Putamen (tissue), 1 donor: ENCODE measurements at regions not wholly inside any gene's neighbourhood (a gene's known extent, or its start where the extent isn't known, plus 50 kb on each side); places are given as distances from the start of the nearest gene placed in this dataset.
"Not testable (repeated sequence)": the region's sequence is repeated elsewhere in the genome, so short reads cannot be mapped to it uniquely, and the experiment has no call there.

ENCODE experiments used
- DNase-seq: peaks from one replicate; pipeline ENCODE4 v3.0.0-alpha.2; 2016; ENCODE audit warnings: low spot score

DNA sequence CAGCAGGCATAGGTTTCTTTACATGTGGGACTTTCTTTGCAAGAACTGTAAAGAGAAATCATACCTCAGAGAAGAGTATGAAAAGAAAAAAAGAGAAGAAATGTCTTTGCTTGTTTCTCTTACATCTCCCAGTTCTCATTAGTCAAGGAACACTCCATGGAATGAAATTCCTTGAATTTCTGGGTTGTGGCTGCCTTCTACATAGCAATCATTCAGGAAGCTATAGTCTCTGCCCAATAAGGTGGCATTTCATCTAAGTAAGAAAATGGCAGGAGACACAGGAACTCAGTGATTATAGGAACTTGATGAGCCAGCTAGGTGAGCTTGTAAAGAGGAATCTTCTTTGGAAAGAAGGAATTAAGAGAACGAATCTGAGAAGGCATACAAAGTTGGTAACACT lies 197.0 kb upstream of the FKBP1C start:
- no peak for DNase-seq

DNA sequence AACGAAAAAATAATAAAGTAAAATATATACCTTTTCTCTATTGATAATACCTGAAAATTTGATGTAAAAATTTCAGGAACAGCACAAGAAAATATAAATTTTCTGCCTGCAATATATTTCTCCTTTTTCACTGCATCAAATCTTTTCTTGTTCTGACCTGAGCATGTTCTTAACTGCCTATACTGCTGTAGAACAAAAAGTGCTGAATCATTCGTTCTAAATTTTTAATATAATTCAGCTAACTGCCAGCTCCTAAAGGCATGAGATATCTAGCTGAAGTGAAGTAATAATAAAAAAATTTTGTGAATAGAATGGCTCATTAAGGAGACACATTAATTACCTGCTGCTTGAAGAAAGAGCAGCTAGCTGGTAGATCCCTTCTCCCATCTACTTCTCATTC lies 188.6 kb upstream of the FKBP1C start:
- DNase-seq = no peak

DNA sequence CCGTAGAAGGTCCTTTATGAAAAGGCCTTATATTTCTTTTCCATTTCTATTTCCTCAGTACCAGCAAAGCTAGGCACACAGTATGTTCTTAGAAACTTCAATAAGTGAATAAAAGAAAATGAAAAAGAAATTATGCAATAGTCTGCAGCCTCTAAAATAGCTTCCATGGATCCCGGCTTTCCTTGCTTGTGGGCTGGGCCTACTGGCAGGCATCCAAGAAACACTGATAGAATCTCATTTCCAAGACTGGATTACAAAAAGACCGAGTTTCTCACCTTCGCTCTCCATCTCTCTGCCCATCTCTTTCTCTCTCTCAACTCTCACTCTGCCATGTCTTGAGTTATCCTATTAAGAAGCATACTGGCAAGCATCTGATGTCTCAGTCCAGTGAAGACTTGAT lies 187.5 kb upstream of the FKBP1C start:
- peak; percentile 3 for DNase-seq

DNA sequence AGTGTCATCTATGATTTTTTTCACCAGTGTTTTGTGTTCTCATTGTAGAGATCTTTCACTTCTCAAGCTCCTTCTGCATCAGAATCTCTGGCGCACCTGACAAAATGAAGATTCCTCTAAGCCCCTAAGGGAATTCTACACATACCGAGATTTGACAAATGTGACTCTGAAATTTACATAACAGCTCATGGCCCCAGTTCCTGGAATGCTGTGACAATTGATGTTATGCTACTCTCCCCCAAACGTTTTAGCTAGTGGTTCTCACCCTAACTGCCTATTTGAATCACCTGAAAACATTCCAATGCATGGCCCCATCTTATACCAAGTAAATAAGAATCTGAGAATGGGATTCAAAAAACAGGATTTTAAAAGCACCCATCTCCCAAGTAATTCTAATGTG lies 162.1 kb upstream of the FKBP1C start:
- DNase-seq = no peak

DNA sequence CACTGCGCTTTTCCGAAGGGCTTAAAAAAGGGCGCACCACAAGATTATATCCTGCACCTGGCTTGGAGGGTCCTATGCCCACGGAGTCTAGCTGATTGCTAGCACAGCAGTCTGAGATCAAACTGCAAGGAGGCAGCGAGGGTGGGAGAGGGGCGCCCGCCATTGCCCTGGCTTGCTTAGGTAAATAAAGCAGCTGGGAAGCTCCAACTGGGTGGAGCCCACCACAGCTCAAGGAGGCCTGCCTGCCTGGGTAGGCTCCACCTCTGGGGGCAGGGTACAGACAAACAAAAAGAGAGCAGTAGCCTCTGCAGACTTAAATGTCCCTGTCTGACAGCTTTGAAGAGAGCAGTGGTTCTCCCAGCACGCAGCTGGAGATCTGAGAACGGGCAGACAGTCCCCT lies 158.1 kb upstream of the FKBP1C start:
- not testable (repeated sequence) for DNase-seq

DNA sequence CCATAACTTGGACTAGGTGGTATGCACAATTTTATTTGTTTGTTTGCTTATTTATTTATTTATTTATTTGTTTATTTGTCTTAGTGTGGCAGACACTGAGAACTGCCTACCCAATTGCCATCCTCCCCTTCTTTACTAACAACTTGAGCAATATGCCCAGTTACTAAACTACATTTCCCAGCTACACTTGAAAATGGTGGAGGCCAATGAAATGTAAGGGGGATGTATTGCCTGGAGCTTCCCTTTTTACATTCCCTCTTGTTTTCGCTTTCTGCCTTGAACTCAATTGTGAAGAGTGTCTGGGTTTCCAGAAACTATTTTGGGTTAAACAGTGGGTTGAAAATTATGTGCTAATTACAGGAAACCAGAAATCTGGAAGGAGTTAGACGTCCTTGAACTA lies 152.7 kb upstream of the FKBP1C start:
- DNase-seq = peak; percentile 1

DNA sequence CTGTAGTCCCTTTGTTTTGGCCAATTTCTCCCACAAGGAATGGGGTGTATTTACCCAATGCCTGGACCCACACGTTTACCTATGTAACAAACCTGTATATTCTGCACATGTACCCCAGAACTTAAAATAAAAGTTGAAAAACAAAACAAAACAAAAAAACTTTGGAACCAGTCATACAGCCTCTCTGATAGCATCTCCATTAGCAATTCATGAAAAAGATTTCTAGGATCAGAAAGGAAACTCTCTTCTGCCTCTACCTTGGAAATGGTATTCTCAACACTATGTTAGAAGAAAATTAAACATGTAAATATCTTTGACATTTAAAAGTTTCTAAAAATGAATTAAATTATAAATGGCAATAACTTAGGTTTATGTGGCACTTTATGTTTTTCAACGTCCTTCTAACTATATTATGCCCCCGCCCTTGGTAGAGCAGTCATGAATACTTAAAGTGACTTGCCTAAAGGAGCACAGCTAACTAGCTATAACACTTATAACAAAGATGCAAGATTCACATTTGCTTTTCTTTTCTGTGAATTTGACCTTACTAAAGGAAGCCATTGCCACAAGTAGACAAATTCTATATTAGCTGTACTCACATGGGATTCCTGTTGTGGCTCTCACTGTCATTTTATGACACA lies 147.5 kb upstream of the FKBP1C start:
- DNase-seq = no peak

DNA sequence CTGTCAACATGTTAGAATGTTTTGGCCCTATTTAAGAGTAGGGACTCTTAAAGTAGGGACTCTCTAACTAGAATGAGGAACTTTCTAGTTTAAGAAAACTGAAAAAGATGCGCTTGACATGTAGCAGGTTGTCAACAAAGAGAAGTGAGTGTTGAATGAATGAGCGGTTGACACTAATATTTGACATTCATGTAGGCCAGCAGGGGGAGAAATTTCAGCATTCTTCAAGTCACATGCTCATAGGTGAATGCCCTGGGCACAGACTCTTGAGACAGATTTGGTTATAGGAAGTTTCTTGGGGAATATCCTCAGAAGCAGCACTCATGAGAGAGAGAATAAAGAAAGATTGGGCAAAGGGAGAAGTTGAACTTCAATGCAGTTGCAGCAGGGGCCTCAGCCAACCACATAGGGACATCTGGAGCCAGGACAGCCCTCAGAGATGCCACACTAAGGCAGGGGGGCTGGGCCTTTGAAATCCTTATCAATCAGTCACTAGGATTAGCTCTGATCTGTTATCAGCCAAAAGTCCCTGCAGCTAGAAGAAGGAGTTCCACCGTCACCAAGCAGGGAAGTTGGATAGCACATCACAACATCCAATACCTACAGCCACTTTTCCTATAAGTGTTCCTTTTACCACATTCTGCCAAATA lies 145.1 kb upstream of the FKBP1C start:
- no peak for DNase-seq

DNA sequence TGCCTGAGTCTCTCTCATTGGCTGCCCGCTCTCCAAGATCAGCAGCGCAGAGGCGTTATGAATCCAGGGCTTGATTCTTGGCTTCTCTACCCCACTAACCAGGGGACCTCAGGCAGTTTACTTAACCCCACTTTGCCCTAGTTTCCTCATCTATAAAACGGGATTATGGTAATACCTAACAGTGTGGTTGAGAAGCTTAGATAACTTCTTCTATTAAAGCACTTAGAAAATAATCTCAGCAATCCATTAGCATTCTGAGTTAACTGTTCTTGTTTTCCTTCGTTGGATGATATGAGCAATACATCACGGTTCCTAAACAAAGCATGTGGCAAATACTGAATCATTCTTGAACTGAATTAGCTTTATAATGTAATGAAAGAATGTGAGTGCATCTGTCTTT lies 116.3 kb upstream of the FKBP1C start:
- DNase-seq = no peak

DNA sequence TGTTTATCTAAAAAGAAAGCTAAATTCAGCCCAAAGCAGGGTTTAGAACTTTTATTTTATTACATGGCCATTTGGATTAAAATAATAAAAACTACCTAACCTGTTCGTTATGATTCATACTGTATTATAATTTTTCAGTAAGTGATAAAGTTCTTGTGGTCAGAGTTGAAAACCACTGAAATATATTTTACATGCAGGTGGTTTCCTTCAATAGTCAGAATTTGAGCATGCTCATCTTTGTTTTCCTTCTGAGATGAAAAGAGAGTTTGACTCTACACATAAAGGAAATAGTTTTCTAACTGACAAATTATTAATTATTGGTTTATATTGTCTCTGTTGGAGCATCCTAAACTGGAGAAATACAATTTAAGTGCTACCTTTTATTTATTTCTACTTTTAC lies 114.0 kb upstream of the FKBP1C start:
- DNase-seq = no peak

DNA sequence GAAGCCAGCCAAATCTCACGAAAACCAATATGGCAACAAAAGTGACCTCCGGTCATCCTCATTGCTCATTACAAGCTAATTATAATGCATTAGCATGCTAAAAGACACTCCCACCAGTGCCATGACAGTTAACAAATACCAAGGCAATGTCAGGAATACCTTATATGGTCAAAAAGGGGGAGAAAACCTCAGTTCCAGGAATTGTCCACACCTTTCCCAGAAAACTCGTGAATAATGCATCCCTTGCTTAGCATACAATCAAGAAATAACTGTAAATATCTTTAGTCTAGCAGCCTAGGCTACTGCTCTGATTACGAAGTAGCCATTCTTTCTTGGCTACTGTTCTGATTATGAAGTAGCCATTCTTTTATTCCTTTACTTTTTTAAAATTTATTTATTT lies 112.5 kb upstream of the FKBP1C start:
- no peak for DNase-seq

DNA sequence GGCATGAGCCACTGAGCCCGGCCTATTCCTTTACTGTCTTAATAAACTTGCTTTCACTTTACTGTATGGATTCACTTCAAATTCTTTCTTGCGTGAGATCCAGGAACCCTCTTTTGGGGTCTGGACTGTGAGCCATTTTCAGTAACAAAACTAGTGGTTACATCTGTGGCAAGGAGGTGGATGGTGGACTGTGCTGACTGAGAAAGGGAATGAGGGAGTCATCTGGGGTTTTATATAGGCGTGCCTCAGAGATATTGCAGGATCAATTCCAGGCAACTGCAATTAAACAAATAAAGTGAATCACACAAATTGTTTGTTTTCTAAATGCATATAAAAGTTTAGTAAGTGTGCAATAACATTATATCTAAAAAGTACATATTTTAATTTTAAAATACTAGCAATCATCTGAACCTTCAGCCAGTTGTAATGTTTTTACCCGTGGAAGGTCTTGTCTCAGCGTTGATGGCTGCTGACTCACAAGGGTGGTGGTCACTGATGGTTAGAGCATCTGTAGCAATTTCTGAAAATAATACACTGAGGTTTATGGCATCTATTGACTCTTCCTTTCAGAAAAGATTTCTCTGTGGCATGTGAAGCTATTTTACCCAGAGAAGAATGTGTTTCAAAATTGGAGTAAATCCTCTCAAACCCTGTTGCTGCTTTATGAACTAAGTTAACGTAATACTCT lies 111.4 kb upstream of the FKBP1C start:
- DNase-seq = no peak

DNA sequence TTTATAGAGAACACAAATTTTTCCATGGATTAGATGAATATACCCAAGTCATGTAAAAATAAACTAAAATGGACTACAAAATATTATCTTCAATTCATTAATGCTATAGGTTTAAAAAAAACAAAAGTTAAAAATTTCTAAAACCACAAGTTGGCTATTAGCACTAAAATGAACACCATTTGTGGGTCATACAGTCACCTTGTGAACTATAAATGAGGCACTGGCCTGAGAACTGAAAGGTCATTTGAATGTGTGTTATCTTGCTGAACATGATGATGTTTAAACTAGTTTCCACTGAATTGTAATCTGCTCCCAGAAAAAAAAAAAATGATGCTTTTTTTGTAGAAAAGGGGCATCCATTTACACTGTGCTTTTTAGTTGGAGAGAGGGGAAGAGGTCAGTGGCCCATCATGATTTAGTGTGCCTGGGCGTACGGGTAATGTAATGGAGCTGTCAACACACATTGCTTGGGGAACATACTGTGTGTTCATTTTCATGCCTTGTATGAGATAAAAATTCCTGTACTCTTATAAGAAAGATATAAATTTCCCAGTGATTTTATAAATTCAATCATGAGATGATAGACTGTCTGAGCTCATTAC lies 96.6 kb upstream of the FKBP1C start:
- no peak for DNase-seq

DNA sequence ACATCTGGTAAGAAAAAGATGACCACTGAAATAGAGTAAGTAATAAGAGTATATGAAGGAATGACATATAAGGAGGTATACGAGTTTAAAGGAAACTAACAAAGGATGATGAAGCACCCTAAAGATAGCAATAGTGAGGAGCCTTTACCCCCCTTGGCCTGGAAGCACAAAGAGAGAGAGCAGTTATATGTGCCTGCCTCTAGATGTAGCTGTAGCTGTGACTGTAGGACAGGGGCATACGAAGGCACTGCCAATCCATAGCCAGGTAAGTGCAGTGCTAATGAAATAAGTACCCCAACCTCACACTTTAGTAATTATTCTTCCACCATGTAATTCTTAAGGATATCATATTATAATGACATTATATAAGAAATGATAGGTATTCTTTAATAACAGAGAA lies 90.1 kb upstream of the FKBP1C start:
- no peak for DNase-seq

DNA sequence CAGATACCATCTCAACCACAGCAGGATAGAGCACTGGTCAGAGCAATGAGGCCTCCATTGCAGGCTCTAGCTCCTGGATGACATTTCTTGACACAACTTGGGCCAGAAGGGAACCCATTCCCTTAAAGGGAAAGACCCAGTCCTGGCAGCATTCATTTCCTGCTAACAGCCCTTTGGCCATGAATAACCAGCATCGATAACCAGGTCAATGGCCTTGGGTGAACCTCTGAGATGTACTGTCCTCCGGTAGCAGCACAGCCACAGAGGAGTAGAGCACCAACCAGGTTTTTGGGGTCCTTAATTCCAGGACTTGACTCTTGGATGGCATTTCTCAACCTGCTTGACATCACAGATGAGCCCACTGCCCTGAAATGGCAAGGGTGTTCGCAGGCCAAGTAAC lies 71.2 kb upstream of the FKBP1C start:
- DNase-seq = no peak

DNA sequence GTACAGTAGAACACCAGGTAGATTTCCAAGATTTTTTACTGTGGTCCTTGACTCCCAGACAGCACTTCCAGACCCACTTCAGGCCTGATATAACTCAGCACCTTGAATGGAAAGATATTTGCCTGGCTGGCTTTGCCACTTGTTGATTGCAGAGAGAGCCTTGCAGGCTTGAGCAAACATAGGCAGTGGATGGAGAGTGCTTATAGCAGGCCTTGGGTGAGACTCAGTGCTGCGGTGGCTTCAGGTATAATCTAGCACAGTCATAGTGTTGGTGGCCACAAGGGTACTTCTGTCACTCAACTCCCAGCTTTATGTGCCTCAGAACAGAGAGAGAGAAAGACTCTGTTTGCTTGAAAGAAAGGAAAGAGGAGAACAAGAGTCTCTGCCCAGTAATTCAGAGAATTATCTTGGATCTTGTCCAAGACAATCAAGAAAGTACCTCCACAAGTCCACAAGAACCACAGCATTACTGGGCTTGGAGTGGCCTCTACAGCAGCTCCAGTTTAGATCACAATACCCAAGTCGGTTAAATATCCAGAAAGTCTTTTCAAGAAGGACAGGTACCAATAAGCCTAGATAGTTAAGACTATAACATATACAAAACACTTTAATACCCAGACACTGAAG lies 70.5 kb upstream of the FKBP1C start:
- no peak for DNase-seq

DNA sequence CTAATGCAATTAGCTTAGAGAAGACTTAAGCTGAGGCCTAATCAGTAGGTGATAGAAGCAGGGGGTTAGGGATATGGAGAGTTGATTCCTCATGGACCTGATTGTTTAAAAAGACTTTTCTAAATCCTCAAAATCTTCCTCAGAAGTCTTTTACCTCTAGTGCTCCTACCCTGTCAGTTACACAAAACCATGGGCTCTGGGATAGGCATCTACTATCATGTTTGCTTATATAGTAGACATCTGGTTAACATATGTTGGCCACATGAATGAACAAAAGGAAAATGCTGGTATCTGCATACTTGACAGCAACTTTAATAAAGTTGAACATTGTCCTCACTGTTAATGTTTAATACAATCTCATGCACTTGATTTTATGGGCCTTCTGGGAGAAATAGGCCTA lies 61.5 kb upstream of the FKBP1C start:
- DNase-seq = no peak

DNA sequence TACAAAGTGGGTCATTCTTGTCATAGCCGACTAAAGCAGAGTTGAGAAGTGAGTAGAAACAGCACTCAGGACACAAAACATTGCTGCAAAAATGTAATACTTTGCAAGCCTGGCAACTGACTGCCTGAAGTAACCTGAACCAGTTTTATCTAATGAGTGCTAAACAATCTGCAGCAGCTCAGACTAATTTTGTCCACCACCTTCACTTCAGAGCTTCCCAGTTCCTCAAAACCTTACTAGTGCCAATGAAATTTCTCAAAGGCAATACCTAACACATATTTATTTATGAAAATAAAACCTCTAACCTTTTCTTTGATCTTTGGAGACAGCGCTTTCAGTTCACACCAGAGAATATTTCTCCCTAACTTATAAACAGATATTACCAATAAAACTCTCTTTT lies 56.7 kb upstream of the FKBP1C start:
- DNase-seq = no peak
